Glutamatergic neuron (in vitro differentiated cells): ENCODE measurements at regions not wholly inside any gene's neighbourhood (a gene's known extent, or its start where the extent isn't known, plus 50 kb on each side); places are given as distances from the start of the nearest gene placed in this dataset.

Source experiments
- DNase-seq: peaks from one replicate; pipeline ENCODE4 v3.0.0; 2022
- H3K27ac Mint-ChIP-seq: one replicate; pipeline ENCODE4 v1.8.0; 2020; ENCODE audit warnings: mild to moderate bottlenecking, mixed read lengths, inconsistent platforms; ENCODE audit not compliant: unreplicated experiment
- H3K27me3 Mint-ChIP-seq: one replicate; pipeline ENCODE4 v1.8.0; 2020; ENCODE audit warnings: mild to moderate bottlenecking, moderate library complexity, mixed read lengths, inconsistent platforms; ENCODE audit not compliant: unreplicated experiment
- H3K36me3 Mint-ChIP-seq: one replicate; pipeline ENCODE4 v1.8.0; 2020; ENCODE audit warnings: mild to moderate bottlenecking, mixed read lengths, inconsistent platforms; ENCODE audit not compliant: unreplicated experiment
- H3K4me1 Mint-ChIP-seq: one replicate; pipeline ENCODE4 v1.8.0; 2020; ENCODE audit warnings: mild to moderate bottlenecking, low read depth, mixed read lengths, inconsistent platforms; ENCODE audit not compliant: unreplicated experiment
- H3K4me3 Mint-ChIP-seq: one replicate; pipeline ENCODE4 v1.8.0; 2020; ENCODE audit warnings: mild to moderate bottlenecking, mixed read lengths, inconsistent platforms; ENCODE audit not compliant: unreplicated experiment
- H3K9me3 Mint-ChIP-seq: one replicate; pipeline ENCODE4 v1.8.0; 2020; ENCODE audit warnings: mild to moderate bottlenecking, moderate library complexity, mixed read lengths, inconsistent platforms; ENCODE audit not compliant: unreplicated experiment
- CTCF ChIP-seq: fragments of 200-600 bp; sonication (generic); IDR thresholded peaks from one replicate; pipeline ENCODE4 v1.5.0; 2021; ENCODE audit not compliant: partially characterized antibody, unreplicated experiment

GRCh38 chr4:141335166-141335565 is 114.5 kb downstream of the ZNF330 start:
- Mint-ChIP-seq H3K9me3 (peaks cover 4% of the 10 kb centered on the region), H3K4me1 (no peaks in the 10 kb centered on the region), H3K27ac (no peak overlapping the region), H3K4me3 (no peak overlapping the region), H3K36me3 (no peaks in the 10 kb centered on the region), H3K27me3 (peaks cover 5% of the 10 kb centered on the region)
- no peak for TF ChIP-seq CTCF
- no peak for DNase-seq

- no peak for TF ChIP-seq CTCF
- H3K27me3 Mint-ChIP-seq: no peaks in the 10 kb centered on the region
- H3K36me3 Mint-ChIP-seq: no peaks in the 10 kb centered on the region
- H3K27ac Mint-ChIP-seq: no peak overlapping the region
- no peak for DNase-seq
- H3K9me3 Mint-ChIP-seq: no peaks in the 10 kb centered on the region
- no peak overlapping the region for H3K4me3 Mint-ChIP-seq
- H3K4me1 Mint-ChIP-seq: no peaks in the 10 kb centered on the region
Measured at GRCh38 chr4:141338238-141338637, 117.5 kb downstream of the ZNF330 start.

- no peaks in the 10 kb centered on the region for H3K4me1 Mint-ChIP-seq
- no peaks in the 10 kb centered on the region for H3K27me3 Mint-ChIP-seq
- H3K9me3 Mint-ChIP-seq: no peaks in the 10 kb centered on the region
- no peak for DNase-seq
- no peaks in the 10 kb centered on the region for H3K36me3 Mint-ChIP-seq
- TF ChIP-seq CTCF: no peak
- H3K4me3 Mint-ChIP-seq: no peak overlapping the region
- no peak overlapping the region for H3K27ac Mint-ChIP-seq
Measured at GRCh38 chr4:141339391-141339790, 118.7 kb downstream of the ZNF330 start.

GRCh38 chr4:141339966-141340365 is 119.3 kb downstream of the ZNF330 start:
- Mint-ChIP-seq H3K9me3 (no peaks in the 10 kb centered on the region), H3K4me3 (no peak overlapping the region), H3K4me1 (no peaks in the 10 kb centered on the region), H3K27me3 (no peaks in the 10 kb centered on the region), H3K27ac (no peak overlapping the region), H3K36me3 (no peaks in the 10 kb centered on the region)
- no peak for TF ChIP-seq CTCF
- no peak for DNase-seq

GRCh38 chr4:141340458-141340857 is 119.8 kb downstream of the ZNF330 start:
- TF ChIP-seq CTCF: no peak
- Mint-ChIP-seq H3K27me3 (no peaks in the 10 kb centered on the region), H3K9me3 (no peaks in the 10 kb centered on the region), H3K4me3 (no peak overlapping the region), H3K27ac (no peak overlapping the region), H3K36me3 (no peaks in the 10 kb centered on the region), H3K4me1 (no peaks in the 10 kb centered on the region)
- DNase-seq: no peak
